IMR-90 (cell line): ENCODE measurements at regions not wholly inside any gene's neighbourhood (a gene's known extent, or its start where the extent isn't known, plus 50 kb on each side); places are given as distances from the start of the nearest gene placed in this dataset.

Experiments used
- ATAC-seq: fragments of 200-7000 bp; cut with Tn5 transposase; 2 replicates; pipeline ENCODE4 v1.9.1; 2020; ENCODE audit warnings: low read depth, mild to moderate bottlenecking, moderate library complexity
- BruUV-seq: library from RNA; stranded (reverse); fragments of 400-500 nt; replicated peaks from 2 replicates; lab custom pipeline; 2021; lab: Mats Ljungman, UMichigan
- CTCF ChIA-PET: fragments of 300-600 bp; formaldehyde crosslinking; extraction: SDS; loops from one replicate; lab custom pipeline; 2021; ENCODE audit warnings: antibody characterized with exemption; lab: Yijun Ruan, JAX
- POLR2A ChIA-PET: fragments of 300-600 bp; sonication (Branson Sonifier 250); formaldehyde crosslinking; loops from one replicate; lab custom pipeline; 2022; ENCODE audit warnings: antibody characterized with exemption; ENCODE audit not compliant: unreplicated experiment; lab: Charles Lee
- DNase-seq: peaks from one replicate; pipeline ENCODE4 v3.0.0; 2013
- H2AFZ ChIP-seq: replicated peaks from 2 replicates; pipeline ENCODE3; 2013; ENCODE audit warnings: low read length, mild to moderate bottlenecking; ENCODE audit not compliant: poor library complexity
- H2AK5ac ChIP-seq: 2 replicates; pipeline ENCODE4 v1.6.1; 2013; ENCODE audit warnings: low read depth, low read length, inconsistent platforms
- H2AK9ac ChIP-seq: replicated peaks from 2 replicates; pipeline ENCODE3; 2013; ENCODE audit warnings: mild to moderate bottlenecking, low read depth, low read length, moderate library complexity; ENCODE audit not compliant: poor library complexity
- H2BK120ac ChIP-seq: 2 replicates; pipeline ENCODE4 v1.6.1; 2013; ENCODE audit warnings: low read depth, low read length, inconsistent platforms
- H2BK15ac ChIP-seq: 3 replicates; pipeline ENCODE4 v1.6.1; 2013; ENCODE audit warnings: low read depth, low read length, inconsistent platforms
- H2BK20ac ChIP-seq: 2 replicates; pipeline ENCODE4 v1.6.1; 2013; ENCODE audit warnings: low read depth, mild to moderate bottlenecking, inconsistent platforms, low read length, moderate library complexity
- H2BK5ac ChIP-seq: 2 replicates; pipeline ENCODE4 v1.6.1; 2013; ENCODE audit warnings: mild to moderate bottlenecking, low read depth, low read length, inconsistent platforms; ENCODE audit not compliant: poor library complexity, severe bottlenecking
- H3K14ac ChIP-seq: replicated peaks from 2 replicates; pipeline ENCODE4 v1.6.1; 2013; ENCODE audit warnings: low read depth, low read length, inconsistent platforms
- H3K18ac ChIP-seq: 2 replicates; pipeline ENCODE4 v1.6.1; 2013; ENCODE audit warnings: low read depth, low read length, control low read depth
- H3K23ac ChIP-seq: 2 replicates; pipeline ENCODE4 v1.6.1; 2013; ENCODE audit warnings: low read depth, low read length, inconsistent platforms
- H3K27ac ChIP-seq: 2 replicates; pipeline ENCODE4 v1.5.1; 2013; ENCODE audit warnings: mild to moderate bottlenecking, control low read depth, low read length; ENCODE audit not compliant: insufficient read depth
- H3K27me3 ChIP-seq: 2 replicates; pipeline ENCODE4 v1.6.1; 2013; ENCODE audit warnings: low read length; ENCODE audit not compliant: control insufficient read depth, insufficient read depth
- H3K36me3 ChIP-seq: 2 replicates; pipeline ENCODE4 v1.6.1; 2013; ENCODE audit warnings: low read length, mixed read lengths; ENCODE audit not compliant: control insufficient read depth, insufficient read depth
- H3K4ac ChIP-seq: 2 replicates; pipeline ENCODE4 v1.6.1; 2013; ENCODE audit warnings: low read depth, low read length, inconsistent platforms
- H3K4me1 ChIP-seq: 2 replicates; pipeline ENCODE4 v1.6.1; 2013; ENCODE audit warnings: low read length, mixed read lengths; ENCODE audit not compliant: control insufficient read depth, insufficient read depth
- H3K4me2 ChIP-seq: 2 replicates; pipeline ENCODE4 v1.6.1; 2013; ENCODE audit warnings: low read depth, mild to moderate bottlenecking, control low read depth, low read length, moderate library complexity
- H3K4me3 ChIP-seq: 2 replicates; pipeline ENCODE4 v1.5.1; 2013; ENCODE audit warnings: low read depth, mild to moderate bottlenecking, control low read depth, low read length, moderate library complexity; ENCODE audit not compliant: insufficient read depth
- H3K56ac ChIP-seq: 2 replicates; pipeline ENCODE4 v1.6.1; 2013; ENCODE audit warnings: low read length, inconsistent platforms; ENCODE audit not compliant: insufficient read depth; ENCODE audit errors: extremely low read depth
- H3K79me1 ChIP-seq, 2 experiments: 2 replicates each; pipeline ENCODE4 v1.6.1; 2013; ENCODE audit warnings: low read length in 2 of 2, inconsistent platforms in 1 of 2, low read depth in 1 of 2
- H3K9ac ChIP-seq: 2 replicates; pipeline ENCODE4 v1.6.1; 2013; ENCODE audit warnings: low read depth, low read length, control low read depth
- H3K9me1 ChIP-seq: 2 replicates; pipeline ENCODE4 v1.6.1; 2013; ENCODE audit warnings: low read length, inconsistent platforms; ENCODE audit not compliant: insufficient read depth
- H3K9me3 ChIP-seq: 2 replicates; pipeline ENCODE4 v1.6.1; 2013; ENCODE audit warnings: low read length; ENCODE audit not compliant: control insufficient read depth, insufficient read depth
- H4K20me1 ChIP-seq: 2 replicates; pipeline ENCODE4 v1.6.1; 2013; ENCODE audit warnings: low read length, inconsistent platforms; ENCODE audit not compliant: insufficient read depth
- H4K5ac ChIP-seq: 2 replicates; pipeline ENCODE4 v1.6.1; 2013; ENCODE audit warnings: mild to moderate bottlenecking, low read depth, low read length, control low read depth
- H4K8ac ChIP-seq, 2 experiments: 2 replicates each; pipeline ENCODE4 v1.6.1; 2013; ENCODE audit warnings: low read depth in 2 of 2, low read length in 2 of 2, control low read depth in 1 of 2, inconsistent platforms in 1 of 2
- H4K91ac ChIP-seq: 2 replicates; pipeline ENCODE4 v1.6.1; 2013; ENCODE audit warnings: low read depth, low read length, inconsistent platforms; ENCODE audit not compliant: insufficient read depth
- BHLHE40 ChIP-seq: fragments of 150-350 bp; IDR thresholded peaks from 2 replicates; pipeline ENCODE4 v1.6.1; 2016; ENCODE audit warnings: mild to moderate bottlenecking, low read depth, low read length
- CHD1 ChIP-seq: IDR thresholded peaks from 2 replicates; pipeline ENCODE4 v1.6.1; 2012; ENCODE audit warnings: low read depth, low read length, improper control_type of control experiment
- MAZ ChIP-seq: IDR thresholded peaks from 2 replicates; pipeline ENCODE4 v1.6.1; 2012; ENCODE audit warnings: low read depth, mild to moderate bottlenecking, low read length, improper control_type of control experiment, moderate library complexity, borderline replicate concordance
- MXI1 ChIP-seq: IDR thresholded peaks from 2 replicates; pipeline ENCODE4 v1.6.1; 2012; ENCODE audit warnings: low read depth, mild to moderate bottlenecking, low read length, moderate library complexity, borderline replicate concordance
- RFX5 ChIP-seq: IDR thresholded peaks from 2 replicates; pipeline ENCODE4 v1.8.0; 2012; ENCODE audit warnings: low read depth, mild to moderate bottlenecking, low read length, moderate library complexity
- WGBS, 2 experiments: methylation state at CpG; one replicate each; pipeline versions ENCODE4 v1.1.5 to v1.1.7; 2013; ENCODE audit warnings: missing lambda C conversion rate in 2 of 2; ENCODE audit not compliant: insufficient read length in 1 of 2; ENCODE audit errors: extremely low coverage in 2 of 2; 5-methylcytosine and 5-hydroxymethylcytosine counted together
- dilution Hi-C: fragments of 300-500 bp; cut with HindIII; formaldehyde crosslinking; loops from one replicate; pipeline ENCODE4 v1.14.3; 2018; ENCODE audit warnings: low sequenced_read_pairs; ENCODE audit not compliant: unreplicated experiment
- in situ Hi-C: fragments of 300-500 bp; cut with MboI; formaldehyde crosslinking; loops from 3 replicates; pipeline ENCODE4 v1.14.3; 2019; ENCODE audit warnings: low sequenced_read_pairs, inconsistent platforms, mixed read lengths
- intact Hi-C: fragments of 100-400 bp; cut with micrococcal nuclease; formaldehyde crosslinking; loops from 2 replicates; pipeline ENCODE4 v1.10.0; 2022

DNA sequence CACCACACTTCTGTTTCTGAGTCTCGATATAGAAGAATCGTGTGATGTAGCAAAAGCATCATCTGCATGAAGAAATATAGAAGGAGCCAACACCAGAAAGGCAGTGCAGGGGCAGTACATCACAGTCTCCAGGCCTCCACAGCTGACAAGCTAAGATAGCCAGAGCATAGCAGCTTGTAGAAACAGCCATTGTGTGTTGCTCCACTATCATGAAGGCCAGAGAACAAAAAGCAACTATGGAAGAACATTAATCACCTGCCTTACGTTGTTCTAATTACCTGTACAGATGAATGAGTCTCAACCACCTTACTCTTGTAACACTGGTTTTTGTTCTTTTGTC is 129.0 kb downstream of the RND3 start:
- no peaks in the 10 kb centered on the region for H3K9me3 ChIP-seq
- CTCF ChIA-PET: no interaction called here
- no peak overlapping the region for H2BK5ac ChIP-seq
- intact Hi-C loops (loop anchor here (10.0 kb wide), 1 partner anchor 364 kb away; no protein-coding TSS in a partner anchor), in situ Hi-C loops (no loop called here), dilution Hi-C loops (no loop called here)
- H3K9me1 ChIP-seq: no peaks in the 10 kb centered on the region
- H3K27ac ChIP-seq: no peak overlapping the region
- H3K36me3 ChIP-seq: no peaks in the 10 kb centered on the region
- H3K18ac ChIP-seq: no peak overlapping the region
- H4K91ac ChIP-seq: no peak overlapping the region
- POLR2A ChIA-PET: no interaction called here
- H3K4me2 ChIP-seq: no peak overlapping the region
- no peak overlapping the region for H3K23ac ChIP-seq
- WGBS, 2 experiments: no CpG with 5 or more reads among the region's 3 CpGs
- H3K4me3 ChIP-seq: no peak overlapping the region
- no peak overlapping the region for H3K56ac ChIP-seq
- no peak overlapping the region for H3K9ac ChIP-seq
- no peaks in the 10 kb centered on the region for H3K4me1 ChIP-seq
- no peak overlapping the region for H2AK9ac ChIP-seq
- no peak overlapping the region for H2AK5ac ChIP-seq
- H2BK20ac ChIP-seq: no peak overlapping the region
- DNase-seq (no peak), ATAC-seq (no peak)
- no peak overlapping the region for H4K5ac ChIP-seq
- H4K8ac ChIP-seq: no peak overlapping the region
- no peaks in the 10 kb centered on the region for H3K79me1 ChIP-seq
- no peak overlapping the region for H3K4ac ChIP-seq
- H3K27me3 ChIP-seq: no peaks in the 10 kb centered on the region
- H2AFZ ChIP-seq: no peak overlapping the region
- no peak overlapping the region for H2BK15ac ChIP-seq
- TF ChIP-seq CHD1 (no peak), BHLHE40 (no peak), RFX5 (no peak), MXI1 (no peak), MAZ (no peak)
- no peak overlapping the region for H2BK120ac ChIP-seq
- BruUV-seq: no TSS peak
- H3K14ac ChIP-seq: no peak overlapping the region
- H4K20me1 ChIP-seq: no peaks in the 10 kb centered on the region
